Chondrocyte (in vitro differentiated cells): ENCODE measurements at regions not wholly inside any gene's neighbourhood (a gene's known extent, or its start where the extent isn't known, plus 50 kb on each side); places are given as distances from the start of the nearest gene placed in this dataset.
"Not testable (repeated sequence)": the region's sequence is repeated elsewhere in the genome, so short reads cannot be mapped to it uniquely, and the experiment has no call there.

Experiments
- DNase-seq: peaks from one replicate; pipeline ENCODE4 v3.0.0; 2021; ENCODE audit warnings: mixed read lengths, low spot score
- H3K27ac Mint-ChIP-seq: one replicate; pipeline ENCODE4 v1.8.0; 2021; ENCODE audit warnings: mild to moderate bottlenecking, moderate library complexity, mixed read lengths; ENCODE audit not compliant: unreplicated experiment
- H3K27me3 Mint-ChIP-seq: 2 replicates; pipeline ENCODE4 v1.8.0; 2021; ENCODE audit warnings: low read depth, mixed read lengths
- H3K36me3 Mint-ChIP-seq: 2 replicates; pipeline ENCODE4 v1.8.0; 2021; ENCODE audit warnings: low read depth, mixed read lengths
- H3K4me1 Mint-ChIP-seq: 2 replicates; pipeline ENCODE4 v1.8.0; 2021; ENCODE audit warnings: low read depth, mild to moderate bottlenecking, mixed read lengths
- H3K4me3 Mint-ChIP-seq: one replicate; pipeline ENCODE4 v1.8.0; 2021; ENCODE audit warnings: mild to moderate bottlenecking, moderate library complexity, mixed read lengths; ENCODE audit not compliant: unreplicated experiment
- H3K9me3 Mint-ChIP-seq: 2 replicates; pipeline ENCODE4 v1.8.0; 2021; ENCODE audit warnings: low read depth, mixed read lengths
- TF ChIP-seq, protein P1 (sequence below): fragments of 200-600 bp; sonication (generic); IDR thresholded peaks from 2 replicates; pipeline ENCODE4 v1.5.0; 2021; ENCODE audit warnings: antibody characterized with exemption, mild to moderate bottlenecking, moderate library complexity

DNA sequence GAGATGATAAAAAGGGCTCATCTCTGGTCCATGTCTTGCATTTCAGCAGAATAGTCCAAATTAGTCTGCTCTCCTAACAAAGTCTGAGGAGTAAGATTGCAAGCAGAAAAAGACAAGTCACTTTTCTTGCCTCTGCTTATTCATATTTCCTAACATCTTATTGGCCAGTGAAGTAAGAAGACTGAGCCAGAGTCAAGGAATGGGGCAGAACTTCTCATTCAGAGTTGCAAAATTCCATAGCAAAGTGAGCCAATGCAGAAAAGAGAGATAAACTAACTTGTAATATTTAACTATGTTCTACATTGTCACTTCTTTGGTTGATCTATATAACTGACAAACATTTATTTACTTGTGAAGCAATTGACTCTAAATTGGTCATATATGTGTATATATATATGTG, 2304.0 kb downstream of the ARAP2 start:
- Mint-ChIP-seq H3K4me3 (no peak overlapping the region), H3K27ac (no peak overlapping the region), H3K36me3 (no peaks in the 10 kb centered on the region), H3K27me3 (no peaks in the 10 kb centered on the region), H3K4me1 (no peaks in the 10 kb centered on the region), H3K9me3 (no peaks in the 10 kb centered on the region)
- DNase-seq, result no peak
- TF ChIP-seq, protein P1, sequence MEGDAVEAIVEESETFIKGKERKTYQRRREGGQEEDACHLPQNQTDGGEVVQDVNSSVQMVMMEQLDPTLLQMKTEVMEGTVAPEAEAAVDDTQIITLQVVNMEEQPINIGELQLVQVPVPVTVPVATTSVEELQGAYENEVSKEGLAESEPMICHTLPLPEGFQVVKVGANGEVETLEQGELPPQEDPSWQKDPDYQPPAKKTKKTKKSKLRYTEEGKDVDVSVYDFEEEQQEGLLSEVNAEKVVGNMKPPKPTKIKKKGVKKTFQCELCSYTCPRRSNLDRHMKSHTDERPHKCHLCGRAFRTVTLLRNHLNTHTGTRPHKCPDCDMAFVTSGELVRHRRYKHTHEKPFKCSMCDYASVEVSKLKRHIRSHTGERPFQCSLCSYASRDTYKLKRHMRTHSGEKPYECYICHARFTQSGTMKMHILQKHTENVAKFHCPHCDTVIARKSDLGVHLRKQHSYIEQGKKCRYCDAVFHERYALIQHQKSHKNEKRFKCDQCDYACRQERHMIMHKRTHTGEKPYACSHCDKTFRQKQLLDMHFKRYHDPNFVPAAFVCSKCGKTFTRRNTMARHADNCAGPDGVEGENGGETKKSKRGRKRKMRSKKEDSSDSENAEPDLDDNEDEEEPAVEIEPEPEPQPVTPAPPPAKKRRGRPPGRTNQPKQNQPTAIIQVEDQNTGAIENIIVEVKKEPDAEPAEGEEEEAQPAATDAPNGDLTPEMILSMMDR, result no peak

DNA sequence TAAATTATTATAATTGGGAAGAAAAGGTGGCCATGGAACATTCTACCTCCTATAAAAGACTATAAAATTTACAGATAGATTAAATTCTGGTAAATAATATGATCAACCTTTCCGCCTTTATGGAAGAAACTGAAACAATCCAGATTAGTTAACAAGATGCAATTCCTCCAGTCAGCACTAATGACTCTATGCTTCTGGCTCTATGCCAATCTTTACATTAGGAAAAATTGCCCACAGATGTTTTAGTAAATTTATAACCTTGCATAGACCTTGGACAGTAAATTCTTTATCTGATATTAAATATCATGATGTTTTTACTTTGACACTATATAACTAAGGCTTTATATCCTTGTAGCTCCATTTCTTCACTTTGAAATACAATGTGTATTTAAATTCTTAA, 2302.5 kb downstream of the ARAP2 start:
- no peak overlapping the region for H3K4me3 Mint-ChIP-seq
- no peaks in the 10 kb centered on the region for H3K4me1 Mint-ChIP-seq
- no peaks in the 10 kb centered on the region for H3K27me3 Mint-ChIP-seq
- H3K9me3 Mint-ChIP-seq, result no peaks in the 10 kb centered on the region
- no peaks in the 10 kb centered on the region for H3K36me3 Mint-ChIP-seq
- DNase-seq, result no peak
- TF ChIP-seq, protein P1, result no peak
- H3K27ac Mint-ChIP-seq, result no peak overlapping the region

DNA sequence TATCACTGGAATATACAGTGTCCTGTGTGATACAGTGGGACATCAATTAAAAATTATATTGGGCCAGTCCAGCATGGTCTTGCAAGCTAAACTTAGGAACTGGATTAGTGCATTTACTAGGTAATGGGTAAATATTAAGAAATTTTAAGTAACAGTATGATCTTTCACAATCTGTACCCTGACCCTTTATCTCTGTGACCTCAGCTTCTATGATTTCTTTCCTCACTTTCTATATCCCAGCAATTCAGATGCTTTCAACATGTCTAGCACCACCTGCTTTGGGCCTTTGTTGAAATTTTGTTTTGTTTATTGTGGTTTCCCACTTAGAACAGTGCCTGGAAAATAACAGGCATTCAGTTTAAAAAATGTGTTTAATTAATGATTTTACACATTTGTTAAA, 2295.4 kb downstream of the ARAP2 start:
- TF ChIP-seq, protein P1, result no peak
- H3K4me3 Mint-ChIP-seq, result no peak overlapping the region

DNA sequence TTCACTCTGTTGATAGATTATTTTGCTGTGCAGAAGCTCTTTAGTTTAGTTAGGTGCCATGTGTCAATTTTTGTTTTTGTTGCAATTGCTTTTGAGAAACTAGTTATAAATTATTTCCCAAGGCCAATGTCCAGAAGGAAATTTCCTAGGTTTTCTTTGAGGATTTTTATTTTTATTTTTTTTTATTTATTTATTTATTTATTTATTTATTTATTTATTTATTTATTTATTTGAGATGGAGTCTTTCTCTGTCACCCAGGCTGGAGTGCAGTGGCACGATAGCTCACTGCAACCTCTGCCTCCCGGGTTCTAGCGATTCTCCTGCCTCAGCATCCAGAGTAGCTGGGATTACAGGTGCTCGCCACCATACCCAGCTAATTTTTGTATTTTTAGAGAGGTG, 2290.5 kb downstream of the ARAP2 start:
- not testable (repeated sequence) for DNase-seq, H3K27ac Mint-ChIP-seq, H3K36me3 Mint-ChIP-seq, H3K27me3 Mint-ChIP-seq, H3K4me3 Mint-ChIP-seq, H3K4me1 Mint-ChIP-seq
- peaks cover 11% of the 10 kb centered on the region for H3K9me3 Mint-ChIP-seq

More for the DNA sequence above, 2295.4 kb downstream of the ARAP2 start:
- no peaks in the 10 kb centered on the region for H3K9me3 Mint-ChIP-seq
- H3K36me3 Mint-ChIP-seq, result no peaks in the 10 kb centered on the region
- H3K27me3 Mint-ChIP-seq, result no peaks in the 10 kb centered on the region
- no peaks in the 10 kb centered on the region for H3K4me1 Mint-ChIP-seq
- no peak for DNase-seq
- no peak overlapping the region for H3K27ac Mint-ChIP-seq

DNA sequence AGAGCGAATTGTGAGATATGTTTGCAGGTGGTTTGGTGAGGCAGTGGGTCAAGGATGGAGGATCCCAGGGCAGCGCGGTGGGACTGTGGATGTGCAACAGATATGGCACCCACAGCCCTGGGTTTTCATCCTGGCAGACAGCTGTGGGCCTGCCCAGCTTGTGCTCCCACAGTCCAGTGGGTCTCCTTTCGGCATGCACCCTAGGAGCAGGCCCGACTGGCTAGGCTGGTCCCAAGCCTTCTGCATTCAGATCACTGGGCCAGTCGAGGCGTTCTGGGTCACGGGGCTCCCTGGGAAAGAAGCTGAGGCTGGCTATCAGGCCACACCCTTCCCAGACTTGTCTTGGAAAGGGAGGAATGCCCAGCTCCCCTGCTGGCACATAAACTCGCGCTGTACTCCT, 2289.6 kb downstream of the ARAP2 start:
- H3K9me3 Mint-ChIP-seq, result peaks cover 11% of the 10 kb centered on the region
- DNase-seq, result no peak
- no peaks in the 10 kb centered on the region for H3K36me3 Mint-ChIP-seq
- H3K4me1 Mint-ChIP-seq, result peaks cover 3% of the 10 kb centered on the region
- H3K27me3 Mint-ChIP-seq, result no peaks in the 10 kb centered on the region
- H3K4me3 Mint-ChIP-seq, result no peak overlapping the region
- no peak overlapping the region for H3K27ac Mint-ChIP-seq
- TF ChIP-seq, protein P1, result no peak

DNA sequence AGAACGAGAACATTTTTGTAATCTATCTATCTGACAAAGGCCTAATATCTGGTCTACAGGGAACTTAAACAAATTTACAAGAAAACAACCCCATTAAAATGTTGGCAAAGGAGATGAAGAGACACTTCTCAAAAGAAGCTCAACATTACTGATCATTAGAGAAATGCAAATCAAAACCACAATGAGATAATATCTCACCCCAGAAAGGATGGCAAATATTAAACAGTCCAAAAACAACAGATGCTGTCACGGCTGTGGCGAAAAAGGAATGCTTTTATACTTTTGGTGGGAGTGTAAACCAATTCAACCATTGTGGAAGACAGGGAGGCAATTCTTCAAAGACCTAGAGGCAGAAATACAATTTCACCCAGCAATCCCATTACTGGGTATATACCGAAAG, 2284.8 kb downstream of the ARAP2 start:
- Mint-ChIP-seq H3K27me3 (no peaks in the 10 kb centered on the region), H3K36me3 (no peaks in the 10 kb centered on the region), H3K4me3 (no peak overlapping the region), H3K27ac (no peak overlapping the region), H3K9me3 (peaks cover 11% of the 10 kb centered on the region), H3K4me1 (peaks cover 3% of the 10 kb centered on the region)
- no peak for DNase-seq
- TF ChIP-seq, protein P1, result no peak
